GM19438 (cell line): ENCODE measurements at regions not wholly inside any gene's neighbourhood (a gene's known extent, or its start where the extent isn't known, plus 50 kb on each side); places are given as distances from the start of the nearest gene placed in this dataset.

Experiments
- ATAC-seq: cut with Tn5 transposase; IDR thresholded peaks from one replicate; pipeline ENCODE4 v1.9.1; 2021; ENCODE audit warnings: low read depth; ENCODE audit not compliant: unreplicated experiment

GRCh38 chr11:70568814-70569617, 170.7 kb downstream of the CTTN start:
- no peak for ATAC-seq

GRCh38 chr11:70569618-70569890, 171.2 kb downstream of the CTTN start:
- no peak for ATAC-seq

- ATAC-seq = no peak
Measured at GRCh38 chr11:70569996-70570692, 171.8 kb downstream of the CTTN start.

- ATAC-seq = no peak
Measured at GRCh38 chr11:70570693-70571395, 172.5 kb downstream of the CTTN start.

- no peak for ATAC-seq
Measured at GRCh38 chr11:70572974-70573260, 174.6 kb downstream of the CTTN start.

- ATAC-seq = no peak
Measured at GRCh38 chr11:70573701-70574151, 175.4 kb downstream of the CTTN start.

GRCh38 chr11:70574725-70575347, 176.5 kb downstream of the CTTN start:
- no peak for ATAC-seq

- no peak for ATAC-seq
Measured at GRCh38 chr11:70575396-70576060, 177.2 kb downstream of the CTTN start.

GRCh38 chr11:70577258-70577603, 178.9 kb downstream of the CTTN start:
- ATAC-seq = no peak

GRCh38 chr11:70577948-70578347, 179.6 kb downstream of the CTTN start:
- ATAC-seq = no peak

GRCh38 chr11:70578371-70578770, 180.0 kb downstream of the CTTN start:
- no peak for ATAC-seq

GRCh38 chr11:70578831-70579230, 180.5 kb downstream of the CTTN start:
- no peak for ATAC-seq

- ATAC-seq = no peak
Measured at GRCh38 chr11:70579316-70579955, 181.1 kb downstream of the CTTN start.

GRCh38 chr11:70580036-70580805, 181.9 kb downstream of the CTTN start:
- no peak for ATAC-seq

GRCh38 chr11:70581991-70582885, 183.9 kb downstream of the CTTN start:
- ATAC-seq = no peak

- ATAC-seq = no peak
Measured at GRCh38 chr11:70582886-70583641, 184.7 kb downstream of the CTTN start.

- ATAC-seq = no peak
Measured at GRCh38 chr11:70583781-70584218, 185.5 kb downstream of the CTTN start.
